MG63 (cell line): ENCODE measurements at regions not wholly inside any gene's neighbourhood (a gene's known extent, or its start where the extent isn't known, plus 50 kb on each side); places are given as distances from the start of the nearest gene placed in this dataset.
"Not testable (repeated sequence)": the region's sequence is repeated elsewhere in the genome, so short reads cannot be mapped to it uniquely, and the experiment has no call there.

Experiments used
- DNase-seq: peaks from one replicate; pipeline ENCODE4 v3.0.0-alpha.2; 2020
- H3K27me3 ChIP-seq: fragments of 250-450 bp; sonication (Bioruptor Pico); 2 replicates; pipeline ENCODE4 v1.5.1; 2020; ENCODE audit warnings: mild to moderate bottlenecking, moderate library complexity
- H3K36me3 ChIP-seq: fragments of 250-450 bp; sonication (Bioruptor Pico); 2 replicates; pipeline ENCODE4 v1.5.1; 2020; ENCODE audit warnings: mild to moderate bottlenecking, moderate library complexity
- H3K4me3 ChIP-seq: fragments of 250-450 bp; sonication (Bioruptor Pico); 2 replicates; pipeline ENCODE4 v1.5.1; 2020; ENCODE audit warnings: mild to moderate bottlenecking, moderate library complexity
- H3K9me3 ChIP-seq: fragments of 250-450 bp; sonication (Bioruptor Pico); 2 replicates; pipeline ENCODE4 v1.5.1; 2020; ENCODE audit warnings: mild to moderate bottlenecking, moderate library complexity

DNA sequence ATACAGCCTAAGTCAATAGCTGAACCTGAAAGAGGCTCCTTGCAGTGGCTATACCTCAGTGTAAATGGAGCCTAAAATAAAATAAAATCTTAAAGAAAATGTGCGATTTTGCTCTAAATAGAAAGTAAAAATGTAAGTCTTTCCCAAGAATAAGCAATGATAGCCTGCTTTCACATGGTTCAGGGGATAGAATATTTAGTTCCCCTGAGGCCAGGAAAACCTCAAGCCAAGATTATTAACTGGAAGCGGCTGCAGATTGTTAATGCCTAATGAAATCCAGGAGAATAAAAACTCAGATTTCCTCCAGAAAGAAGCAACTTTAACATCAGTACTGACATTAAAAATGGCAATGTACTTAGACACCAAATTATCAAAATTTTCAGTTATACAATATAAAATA is 463.7 kb downstream of the CYLC2 start:
- H3K4me3 ChIP-seq: no peak overlapping the region
- H3K9me3 ChIP-seq: 0 out of 2 replicates have a peak, but pooled peaks cover 3% of the 10 kb centered on the region
- H3K36me3 ChIP-seq: no peaks in the 10 kb centered on the region
- no peaks in the 10 kb centered on the region for H3K27me3 ChIP-seq
- no peak for DNase-seq

GRCh38 chr9:103471241-103471640 is 476.1 kb downstream of the CYLC2 start:
- H3K27me3 ChIP-seq: no peaks in the 10 kb centered on the region

DNA sequence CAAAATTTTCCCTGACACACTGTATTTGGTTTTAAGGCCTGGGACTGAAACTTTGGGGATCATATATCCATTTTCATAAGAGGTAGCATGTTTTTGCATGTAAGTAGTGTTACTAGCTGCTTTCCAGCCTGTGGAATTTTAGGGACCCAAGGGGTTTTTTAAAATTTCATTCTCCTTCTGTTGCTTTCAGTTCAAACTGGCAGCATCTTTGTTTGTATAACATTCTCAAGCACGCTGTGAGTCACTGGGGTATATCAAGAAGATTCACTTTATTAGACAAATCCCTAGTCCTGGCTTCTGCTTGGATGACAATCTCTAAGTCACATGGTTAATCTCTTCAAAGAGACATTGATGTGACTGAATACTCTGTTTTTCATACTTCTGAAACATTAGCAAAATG is 479.0 kb downstream of the CYLC2 start:
- Histone ChIP-seq H3K4me3 (no peak overlapping the region), H3K27me3 (no peaks in the 10 kb centered on the region), H3K36me3 (no peaks in the 10 kb centered on the region), H3K9me3 (peaks cover 3% of the 10 kb centered on the region; the same call in 1 of the 2 replicates)
- DNase-seq: no peak

More at GRCh38 chr9:103471241-103471640, 476.1 kb downstream of the CYLC2 start:
- H3K9me3 ChIP-seq: no peaks in the 10 kb centered on the region
- DNase-seq: no peak
- H3K4me3 ChIP-seq: no peak overlapping the region
- no peaks in the 10 kb centered on the region for H3K36me3 ChIP-seq

- H3K9me3 ChIP-seq: no peaks in the 10 kb centered on the region
- H3K36me3 ChIP-seq: no peaks in the 10 kb centered on the region
- no peak overlapping the region for H3K4me3 ChIP-seq
- H3K27me3 ChIP-seq: no peaks in the 10 kb centered on the region
- no peak for DNase-seq
Measured at GRCh38 chr9:103483471-103484096, 488.5 kb downstream of the CYLC2 start.

- H3K36me3 ChIP-seq: no peaks in the 10 kb centered on the region
- H3K9me3 ChIP-seq: no peaks in the 10 kb centered on the region
- H3K4me3 ChIP-seq: no peak overlapping the region
- DNase-seq: no peak
- H3K27me3 ChIP-seq: no peaks in the 10 kb centered on the region
Measured at GRCh38 chr9:103485138-103485537, 490.0 kb downstream of the CYLC2 start.

- no peak for DNase-seq
- no peaks in the 10 kb centered on the region for H3K27me3 ChIP-seq
- H3K9me3 ChIP-seq: no peaks in the 10 kb centered on the region; the same call in 1 of the 2 replicates
- H3K36me3 ChIP-seq: no peaks in the 10 kb centered on the region
- H3K4me3 ChIP-seq: no peak overlapping the region
Measured at GRCh38 chr9:103514767-103515166, 519.6 kb downstream of the CYLC2 start.

- H3K9me3 ChIP-seq: no peaks in the 10 kb centered on the region
- no peaks in the 10 kb centered on the region for H3K27me3 ChIP-seq
- no peak overlapping the region for H3K4me3 ChIP-seq
- no peaks in the 10 kb centered on the region for H3K36me3 ChIP-seq
- no peak for DNase-seq
Measured at GRCh38 chr9:103522409-103522808, 527.3 kb downstream of the CYLC2 start.

DNA sequence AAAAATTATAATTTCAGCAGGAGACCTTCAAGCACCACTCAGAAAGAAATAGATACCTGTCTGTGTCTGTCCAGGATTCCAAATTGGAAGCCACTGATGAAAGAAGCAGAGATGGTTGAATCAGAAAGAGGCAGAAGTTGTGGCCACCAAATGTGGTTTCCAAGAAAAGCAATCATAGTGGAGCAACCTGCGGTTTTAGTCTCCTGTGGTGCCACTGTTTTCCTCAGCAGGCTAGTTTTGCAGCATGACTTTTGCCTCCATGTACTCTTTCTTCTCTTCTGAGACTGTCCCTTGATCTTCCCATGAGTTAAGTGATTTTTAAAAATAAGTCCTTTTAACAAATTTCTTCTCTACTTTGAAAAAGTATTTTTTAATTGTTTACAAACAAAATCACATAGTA is 535.8 kb downstream of the CYLC2 start:
- Histone ChIP-seq H3K36me3 (no peaks in the 10 kb centered on the region), H3K9me3 (no peaks in the 10 kb centered on the region)
- no peak for DNase-seq

DNA sequence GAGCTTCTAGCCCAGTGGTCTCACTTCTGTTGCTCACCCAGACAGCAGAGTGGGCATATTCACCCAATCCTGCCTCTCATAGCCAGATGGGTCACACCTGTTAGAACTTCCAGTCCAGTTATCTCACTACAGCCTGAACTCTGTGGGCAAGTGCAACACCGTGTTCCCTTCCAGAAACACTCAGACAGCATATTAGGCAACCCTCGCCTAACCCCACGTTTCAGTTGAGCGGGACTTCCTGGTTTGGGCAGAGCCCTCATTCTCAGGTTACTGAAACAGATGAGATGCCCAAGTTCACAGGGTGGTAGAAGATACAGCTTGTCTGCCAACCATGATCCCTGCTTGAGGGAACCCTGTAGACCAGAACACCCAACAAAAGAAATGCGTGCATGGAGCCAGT is 538.2 kb downstream of the CYLC2 start:
- DNase-seq: no peak
- H3K9me3 ChIP-seq: no peaks in the 10 kb centered on the region
- H3K27me3 ChIP-seq: no peaks in the 10 kb centered on the region
- H3K36me3 ChIP-seq: no peaks in the 10 kb centered on the region
- no peak overlapping the region for H3K4me3 ChIP-seq

More for the DNA sequence above, 535.8 kb downstream of the CYLC2 start:
- Histone ChIP-seq H3K4me3 (no peak overlapping the region), H3K27me3 (no peaks in the 10 kb centered on the region)

- DNase-seq: no peak
- Histone ChIP-seq H3K9me3 (no peaks in the 10 kb centered on the region; the same call in 1 of the 2 replicates), H3K4me3 (no peak overlapping the region)
Measured at GRCh38 chr9:103537426-103537825, 542.3 kb downstream of the CYLC2 start.

DNA sequence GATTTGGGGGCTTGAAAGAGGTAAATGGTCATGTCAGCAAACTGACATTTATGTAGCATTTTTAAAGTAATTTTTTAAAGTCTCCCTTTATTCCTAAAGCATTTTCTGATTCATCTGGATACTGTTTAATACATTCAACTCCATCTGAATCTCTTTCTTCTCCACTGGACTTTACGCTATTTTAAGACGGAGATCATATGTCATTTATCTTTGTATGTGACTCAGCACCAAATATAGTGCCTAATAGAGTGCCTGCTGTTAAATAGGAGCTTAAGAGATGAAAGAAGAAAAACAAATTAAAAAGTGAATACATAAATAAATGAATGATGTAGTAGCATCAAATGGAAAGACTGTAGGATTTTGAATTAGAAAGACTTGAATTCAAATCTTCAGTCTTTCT is 548.8 kb upstream of the SMC2 start:
- Histone ChIP-seq H3K9me3 (no peaks in the 10 kb centered on the region), H3K27me3 (no peaks in the 10 kb centered on the region), H3K36me3 (no peaks in the 10 kb centered on the region), H3K4me3 (no peak overlapping the region)
- no peak for DNase-seq

More at GRCh38 chr9:103537426-103537825, 542.3 kb downstream of the CYLC2 start:
- Histone ChIP-seq H3K36me3 (no peaks in the 10 kb centered on the region), H3K27me3 (no peaks in the 10 kb centered on the region)

GRCh38 chr9:103552712-103553111 is 541.4 kb upstream of the SMC2 start:
- Histone ChIP-seq H3K4me3 (no peak overlapping the region), H3K27me3 (no peaks in the 10 kb centered on the region), H3K9me3 (peaks cover 5% of the 10 kb centered on the region; the same call in 1 of the 2 replicates), H3K36me3 (no peaks in the 10 kb centered on the region)
- DNase-seq: no peak

DNA sequence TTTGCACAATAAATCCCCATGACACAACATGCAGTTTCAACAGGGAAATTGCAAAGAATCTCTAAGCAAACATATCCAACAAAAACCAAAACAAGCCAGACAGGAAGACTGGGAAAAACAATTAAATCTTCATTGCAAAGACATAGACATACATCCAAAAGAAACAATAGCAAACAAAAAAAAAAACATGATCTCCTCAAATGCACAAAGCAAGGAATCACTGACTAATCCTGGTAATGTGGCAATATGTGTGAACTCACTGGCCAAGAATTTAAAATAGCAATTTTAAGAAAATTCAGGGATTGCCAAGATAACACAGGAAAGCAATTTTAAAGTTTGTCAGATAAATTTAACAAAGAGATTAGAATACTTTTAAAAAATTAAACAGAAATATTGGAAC is 520.1 kb upstream of the SMC2 start:
- Histone ChIP-seq H3K27me3 (no peaks in the 10 kb centered on the region), H3K4me3 (no peak overlapping the region)
- DNase-seq: no peak

GRCh38 chr9:103586721-103587120 is 507.4 kb upstream of the SMC2 start:
- no peak for DNase-seq
- no peaks in the 10 kb centered on the region for H3K36me3 ChIP-seq
- H3K4me3 ChIP-seq: no peak overlapping the region
- no peaks in the 10 kb centered on the region for H3K9me3 ChIP-seq
- no peaks in the 10 kb centered on the region for H3K27me3 ChIP-seq

More for the DNA sequence above, 520.1 kb upstream of the SMC2 start:
- peaks cover 3% of the 10 kb centered on the region for H3K9me3 ChIP-seq
- no peaks in the 10 kb centered on the region for H3K36me3 ChIP-seq

- peaks cover 3% of the 10 kb centered on the region for H3K9me3 ChIP-seq
- no peaks in the 10 kb centered on the region for H3K27me3 ChIP-seq
- no peaks in the 10 kb centered on the region for H3K36me3 ChIP-seq
- H3K4me3 ChIP-seq: no peak overlapping the region
- DNase-seq: no peak
Measured at GRCh38 chr9:103601287-103601686, 492.8 kb upstream of the SMC2 start.

DNA sequence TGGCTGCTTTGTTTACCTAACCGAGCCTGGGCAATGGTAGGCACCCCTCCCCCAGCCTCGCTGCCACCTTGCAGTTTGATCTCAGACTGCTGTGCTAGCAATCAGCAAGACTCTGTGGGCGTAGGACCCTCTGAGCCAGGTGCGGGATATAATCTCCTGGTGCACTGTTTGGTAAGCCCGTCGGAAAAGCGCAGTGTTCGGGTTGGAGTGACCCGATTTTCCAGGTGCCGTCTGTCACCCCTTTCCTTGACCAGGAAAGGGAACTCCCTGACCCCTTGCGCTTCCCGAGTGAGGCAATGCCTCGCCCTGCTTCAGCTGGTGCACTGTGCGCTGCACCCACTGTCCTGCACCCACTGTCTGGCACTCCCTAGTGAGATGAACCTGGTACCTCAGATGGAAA is 482.2 kb upstream of the SMC2 start:
- H3K9me3 ChIP-seq, H3K27me3 ChIP-seq, DNase-seq, H3K4me3 ChIP-seq, H3K36me3 ChIP-seq: not testable (repeated sequence)

DNA sequence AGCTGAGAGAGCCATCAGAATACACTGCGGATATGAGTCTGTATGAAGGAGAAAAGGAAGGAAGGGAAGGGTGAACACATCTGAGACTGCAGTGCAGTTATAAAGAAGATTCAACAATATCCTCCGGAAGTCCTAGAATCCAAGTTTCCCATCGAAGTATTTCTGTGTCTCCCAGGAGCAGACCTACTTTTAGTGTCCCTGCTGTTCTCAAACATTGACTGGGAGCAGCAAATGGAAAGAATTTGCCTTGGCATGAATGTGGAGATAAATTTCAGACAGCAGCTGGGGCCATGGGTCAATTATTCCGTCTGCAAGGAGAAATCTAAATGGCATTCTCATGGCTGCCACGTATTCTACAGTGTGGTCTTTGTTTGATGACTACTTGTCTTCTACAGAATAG is 478.1 kb upstream of the SMC2 start:
- Histone ChIP-seq H3K27me3 (no peaks in the 10 kb centered on the region), H3K36me3 (no peaks in the 10 kb centered on the region), H3K9me3 (no peaks in the 10 kb centered on the region), H3K4me3 (no peak overlapping the region)
- DNase-seq: no peak

GRCh38 chr9:103617046-103617445 is 477.1 kb upstream of the SMC2 start:
- no peak for DNase-seq
- Histone ChIP-seq H3K27me3 (no peaks in the 10 kb centered on the region), H3K4me3 (no peak overlapping the region), H3K36me3 (no peaks in the 10 kb centered on the region), H3K9me3 (no peaks in the 10 kb centered on the region)
